Upper lobe of left lung (tissue), 4 donors: ENCODE measurements at regions not wholly inside any gene's neighbourhood (a gene's known extent, or its start where the extent isn't known, plus 50 kb on each side); places are given as distances from the start of the nearest gene placed in this dataset.
"Not testable (repeated sequence)": the region's sequence is repeated elsewhere in the genome, so short reads cannot be mapped to it uniquely, and the experiment has no call there.

Experiments
- POLR2AphosphoS5 ChIP-seq, 2 donors: sonication (generic); formaldehyde crosslinking; IDR thresholded peaks; one replicate each; pipeline ENCODE4 v1.5.1; 2017; ENCODE audit warnings: antibody characterized with exemption in 2 of 2
- TF ChIP-seq, protein P1 (sequence below), 6 experiments: fragments of 450-650 bp in 4 of 6; fragments of 200-600 bp in 2 of 6; sonication (generic) in 2 of 6; IDR thresholded peaks; one replicate each; pipeline ENCODE4 v1.5.1; 2016 to 2019; ENCODE audit warnings: antibody characterized with exemption in 6 of 6

- not testable (repeated sequence) for TF ChIP-seq POLR2AphosphoS5 (IDR thresholded peaks at IDR 0.05)
- TF ChIP-seq, protein P1, sequence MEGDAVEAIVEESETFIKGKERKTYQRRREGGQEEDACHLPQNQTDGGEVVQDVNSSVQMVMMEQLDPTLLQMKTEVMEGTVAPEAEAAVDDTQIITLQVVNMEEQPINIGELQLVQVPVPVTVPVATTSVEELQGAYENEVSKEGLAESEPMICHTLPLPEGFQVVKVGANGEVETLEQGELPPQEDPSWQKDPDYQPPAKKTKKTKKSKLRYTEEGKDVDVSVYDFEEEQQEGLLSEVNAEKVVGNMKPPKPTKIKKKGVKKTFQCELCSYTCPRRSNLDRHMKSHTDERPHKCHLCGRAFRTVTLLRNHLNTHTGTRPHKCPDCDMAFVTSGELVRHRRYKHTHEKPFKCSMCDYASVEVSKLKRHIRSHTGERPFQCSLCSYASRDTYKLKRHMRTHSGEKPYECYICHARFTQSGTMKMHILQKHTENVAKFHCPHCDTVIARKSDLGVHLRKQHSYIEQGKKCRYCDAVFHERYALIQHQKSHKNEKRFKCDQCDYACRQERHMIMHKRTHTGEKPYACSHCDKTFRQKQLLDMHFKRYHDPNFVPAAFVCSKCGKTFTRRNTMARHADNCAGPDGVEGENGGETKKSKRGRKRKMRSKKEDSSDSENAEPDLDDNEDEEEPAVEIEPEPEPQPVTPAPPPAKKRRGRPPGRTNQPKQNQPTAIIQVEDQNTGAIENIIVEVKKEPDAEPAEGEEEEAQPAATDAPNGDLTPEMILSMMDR (IDR thresholded peaks at IDR 0.05): not testable (repeated sequence)
Observed at GRCh38 chrY:9737626-9738025, 209.9 kb downstream of the TSPY10 start.
